ENCODE measurements at regions not wholly inside any gene's neighbourhood (a gene's known extent, or its start where the extent isn't known, plus 50 kb on each side); places are given as distances from the start of the nearest gene placed in this dataset.

GRCh38 chr15:39517122-39517855, 63.6 kb upstream of the THBS1 start:
- TF ChIP-seq PATZ1 (CRISPR knock-in tag; IDR thresholded peaks at IDR 0.05; ENCODE audit: borderline replicate concordance) = no peak
- no peak for TF ChIP-seq CREB5 (CRISPR knock-in tag; IDR thresholded peaks at IDR 0.05; ENCODE audit: low read depth)
- no peak for TF ChIP-seq RARB (CRISPR knock-in tag; IDR thresholded peaks at IDR 0.05)
- no peak for TF ChIP-seq ESRRG (CRISPR knock-in tag; IDR thresholded peaks at IDR 0.05)
- no peak for TF ChIP-seq TOX (CRISPR knock-in tag; IDR thresholded peaks at IDR 0.05; ENCODE audit: borderline replicate concordance)
- no peak for TF ChIP-seq ARNTL (CRISPR knock-in tag; IDR thresholded peaks at IDR 0.05; ENCODE audit: borderline replicate concordance, low read depth)
- TF ChIP-seq ZNF565 (CRISPR knock-in tag; conservative IDR thresholded peaks at IDR 0.05; ENCODE audit: low read depth) = no peak
- no peak for TF ChIP-seq CSDC2 (CRISPR knock-in tag; IDR thresholded peaks at IDR 0.05)
